HG03039 (cell line): ENCODE measurements at regions not wholly inside any gene's neighbourhood (a gene's known extent, or its start where the extent isn't known, plus 50 kb on each side); places are given as distances from the start of the nearest gene placed in this dataset.

Source experiments
- ATAC-seq: cut with Tn5 transposase; IDR thresholded peaks from one replicate; pipeline ENCODE4 v1.9.1; 2021; ENCODE audit warnings: mild to moderate bottlenecking, moderate library complexity; ENCODE audit not compliant: unreplicated experiment

DNA sequence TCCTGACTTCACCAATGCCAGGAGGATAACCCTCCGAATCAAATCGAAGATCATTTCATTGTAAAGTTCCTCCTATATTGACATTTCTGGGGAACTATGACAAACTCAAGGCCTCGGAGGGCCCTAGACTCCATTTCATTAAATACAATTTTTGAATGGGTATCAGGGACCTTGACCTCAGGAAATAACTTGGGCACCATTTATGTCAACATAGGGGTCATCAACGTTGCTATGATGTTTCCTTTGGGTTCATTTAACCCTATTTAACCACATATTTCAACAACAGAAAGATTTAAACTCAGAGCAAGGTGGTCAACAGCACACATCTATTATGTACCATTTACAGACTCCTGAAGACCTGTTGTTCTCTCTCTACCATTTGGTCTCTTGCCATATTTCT is 395.1 kb downstream of the TRIML1 start:
- ATAC-seq: no peak

DNA sequence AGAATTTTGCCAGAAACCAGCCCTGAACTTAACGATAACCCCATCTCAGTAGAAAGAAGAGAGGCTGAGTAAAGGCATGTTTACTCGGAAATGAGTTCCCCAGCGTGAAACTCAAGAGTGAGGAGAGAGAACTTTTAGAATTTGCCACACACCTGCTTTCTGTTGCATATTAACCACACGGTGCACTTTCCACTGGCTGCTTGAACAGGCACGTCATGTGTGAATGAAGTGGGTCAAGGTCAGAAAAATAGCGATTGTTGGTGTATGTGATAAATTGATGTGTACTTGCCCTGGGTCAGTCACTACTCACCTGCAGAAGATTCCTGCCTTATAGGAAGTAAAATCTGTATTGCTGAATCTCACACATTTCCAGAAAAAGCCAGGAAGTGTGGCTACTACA is 395.7 kb downstream of the TRIML1 start:
- ATAC-seq: no peak

- ATAC-seq: no peak
These were observed 397.6 kb downstream of the TRIML1 start for GRCh38 chr4:188536826-188537225.

DNA sequence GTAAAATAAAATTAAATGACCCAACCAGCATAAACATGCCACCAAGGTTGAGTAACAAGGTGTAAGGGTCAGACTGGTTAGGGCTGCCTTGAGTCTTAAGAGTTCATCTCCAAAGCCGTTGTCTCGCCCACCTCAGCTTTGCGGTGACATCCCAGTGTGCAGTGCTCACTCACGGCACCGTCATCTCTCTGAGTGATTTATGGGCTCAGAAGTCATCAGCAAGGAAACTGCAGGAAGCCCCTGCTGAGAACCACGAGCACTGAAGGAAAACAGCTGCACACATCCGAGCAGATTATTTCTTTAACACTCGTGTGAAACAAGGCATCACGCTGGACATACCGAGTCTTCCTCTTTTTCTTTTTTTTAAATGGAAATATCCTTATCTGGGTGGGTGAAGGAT is 411.1 kb downstream of the TRIML1 start:
- ATAC-seq: no peak

DNA sequence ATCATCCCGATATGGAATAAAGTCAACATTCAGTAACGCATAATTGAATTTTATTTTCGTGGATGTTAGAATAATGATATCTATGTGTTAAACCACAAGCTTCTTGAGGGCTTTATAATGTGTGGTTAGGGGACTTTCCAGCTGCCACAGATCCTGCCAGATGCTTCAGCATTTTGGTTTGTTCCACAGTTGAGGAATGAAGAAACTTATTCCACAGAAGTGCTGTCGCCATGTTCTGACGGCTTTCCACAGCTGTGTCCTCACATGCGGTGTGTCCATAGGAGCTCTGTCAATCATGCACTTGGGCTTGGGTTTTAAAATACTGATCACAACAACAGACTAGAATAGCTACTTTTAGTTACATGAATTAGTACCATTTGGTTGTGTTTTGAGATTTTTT is 411.9 kb downstream of the TRIML1 start:
- ATAC-seq: no peak

DNA sequence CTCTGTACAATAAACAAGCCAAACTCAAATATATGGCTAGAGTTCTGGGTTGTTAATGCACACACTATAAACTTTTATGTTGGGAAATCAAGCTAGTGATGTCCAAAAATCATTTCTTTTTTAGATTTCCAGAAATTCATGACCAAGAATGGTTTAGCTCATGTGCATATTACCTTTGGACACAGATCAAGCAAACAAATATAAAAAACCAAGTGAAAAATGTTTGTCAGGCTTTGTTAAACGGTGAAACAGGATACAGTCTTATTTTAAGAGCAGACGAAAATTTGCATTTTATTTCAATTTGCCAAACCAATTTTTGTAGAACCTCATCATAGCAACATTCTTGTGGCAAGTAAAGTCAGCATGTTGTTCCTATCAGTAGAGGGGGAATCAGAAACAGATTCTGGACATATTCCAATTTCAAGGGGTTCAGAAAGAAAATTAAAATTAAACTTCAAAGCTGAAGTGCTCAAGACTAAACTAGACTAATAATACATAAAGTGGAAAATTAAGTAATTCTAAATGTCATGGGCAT is 413.6 kb downstream of the TRIML1 start:
- no peak for ATAC-seq

- ATAC-seq: no peak
These were observed 415.2 kb downstream of the TRIML1 start for GRCh38 chr4:188554413-188554812.

GRCh38 chr4:188573104-188573503 is 433.9 kb downstream of the TRIML1 start:
- ATAC-seq: no peak

DNA sequence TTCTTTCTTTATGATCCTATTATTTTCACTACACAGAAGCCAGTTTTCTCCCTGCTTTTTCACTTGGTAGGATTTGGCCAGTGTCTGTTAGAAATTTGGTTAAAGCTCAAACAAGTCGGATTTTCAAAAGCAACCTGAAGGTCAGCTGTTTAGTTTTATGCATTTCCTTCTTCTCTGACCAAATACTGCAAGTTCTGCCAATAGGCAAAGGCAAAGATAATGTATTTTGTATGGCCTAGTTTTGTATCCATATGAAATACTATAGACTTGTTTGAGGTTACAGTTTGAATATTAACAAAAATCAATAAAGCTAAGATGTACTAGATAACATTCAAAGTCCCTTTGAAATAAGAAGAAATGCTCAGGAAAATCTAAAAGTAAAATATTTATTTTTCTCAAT is 439.4 kb downstream of the TRIML1 start:
- ATAC-seq: no peak

DNA sequence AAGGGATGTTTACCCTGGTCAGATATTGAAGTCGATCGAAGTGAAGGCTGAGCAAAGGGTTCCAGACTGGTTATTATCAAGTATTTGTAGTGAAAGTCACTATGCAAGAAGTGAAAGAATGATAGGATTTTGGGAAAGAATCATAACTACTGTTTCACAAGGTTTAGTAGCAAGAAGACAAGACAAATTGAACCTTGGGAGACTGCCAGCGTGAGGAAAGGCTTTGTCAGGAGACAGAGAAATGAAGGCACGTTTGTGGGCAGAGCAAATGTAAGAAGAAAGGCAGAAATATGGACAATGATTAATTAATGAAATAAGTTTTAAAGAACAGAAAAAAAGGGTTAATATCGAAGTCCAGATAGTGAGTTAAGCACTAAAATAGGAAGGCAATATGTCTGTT is 456.8 kb downstream of the TRIML1 start:
- no peak for ATAC-seq

DNA sequence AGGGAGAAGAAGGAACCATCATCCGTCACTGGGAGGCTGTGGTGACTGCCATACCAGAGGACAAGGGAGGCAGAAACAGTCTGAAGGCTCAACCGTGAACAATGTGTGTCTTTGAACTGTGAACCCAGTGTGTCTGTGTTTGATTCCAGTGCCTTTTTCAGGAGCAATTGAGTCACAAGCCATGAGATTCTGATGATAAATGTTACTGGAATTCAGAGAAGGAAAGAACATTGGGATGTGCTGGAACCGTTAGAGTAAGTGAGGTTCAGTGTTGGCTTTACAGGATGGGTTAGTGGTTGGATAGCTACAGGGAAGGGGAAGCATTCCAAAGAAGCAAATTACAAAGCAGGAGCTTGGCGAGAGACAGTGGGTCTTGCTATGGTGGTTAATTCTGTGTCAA is 464.4 kb downstream of the TRIML1 start:
- ATAC-seq: no peak

DNA sequence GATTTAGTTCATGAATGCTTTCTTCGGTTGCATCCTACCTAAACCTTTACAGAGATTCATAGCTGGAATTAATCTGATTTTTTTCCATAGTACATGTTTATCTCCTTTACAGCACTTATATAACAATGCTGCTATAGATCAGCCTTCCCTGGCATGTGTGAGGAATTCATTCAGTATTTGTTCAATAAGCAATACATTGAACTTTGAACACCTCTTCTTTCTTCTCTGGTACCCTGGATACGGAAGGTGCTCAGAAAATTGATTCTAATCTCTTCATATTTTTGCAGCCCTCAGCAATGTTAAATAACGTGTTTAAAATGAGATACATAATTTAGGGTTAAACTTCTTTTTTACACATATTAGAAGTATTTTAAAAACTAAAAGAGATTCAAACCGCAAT is 467.4 kb downstream of the TRIML1 start:
- no peak for ATAC-seq

DNA sequence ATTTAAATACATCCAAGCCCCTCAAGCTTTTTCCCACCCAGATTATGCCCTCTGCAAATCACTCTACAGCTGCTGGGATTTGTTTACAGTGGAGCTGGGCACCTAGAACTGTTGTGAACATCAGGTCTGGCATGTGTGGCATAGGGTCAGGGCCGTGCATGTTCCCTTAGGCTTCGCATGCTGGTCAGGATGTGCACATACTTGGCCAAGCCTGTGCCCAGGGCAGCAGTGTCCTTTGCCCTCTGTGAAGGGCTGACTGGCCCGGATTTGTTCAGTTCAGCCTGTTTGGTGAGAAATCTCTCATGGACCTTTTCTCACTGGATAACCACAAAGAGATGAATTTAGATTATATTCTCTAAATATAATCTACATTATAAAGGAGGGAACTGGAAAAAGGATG is 471.9 kb downstream of the TRIML1 start:
- no peak for ATAC-seq

GRCh38 chr4:188612659-188613058 is 473.4 kb downstream of the TRIML1 start:
- ATAC-seq: no peak

DNA sequence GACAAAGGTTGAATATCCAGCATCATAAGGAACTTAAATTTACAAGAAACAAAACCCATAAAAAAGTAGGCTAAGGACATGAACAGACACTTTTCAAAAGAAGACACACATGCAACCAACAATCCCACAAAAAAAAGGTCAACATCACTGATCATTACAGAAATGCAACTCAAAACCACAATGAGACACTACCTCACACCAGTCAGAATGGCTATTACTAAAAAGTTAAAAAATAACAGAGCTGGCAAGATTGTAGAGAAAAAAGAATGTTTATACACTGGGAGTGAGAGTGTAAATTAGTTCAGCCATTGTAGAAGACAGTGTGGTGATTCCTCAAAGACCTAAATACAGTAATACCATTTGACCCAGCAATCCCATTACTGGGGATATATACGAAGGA is 474.7 kb downstream of the TRIML1 start:
- no peak for ATAC-seq

- ATAC-seq: no peak
These were observed 480.4 kb downstream of the TRIML1 start for GRCh38 chr4:188619456-188620149.

GRCh38 chr4:188620608-188621007 is 481.4 kb downstream of the TRIML1 start:
- ATAC-seq: no peak

DNA sequence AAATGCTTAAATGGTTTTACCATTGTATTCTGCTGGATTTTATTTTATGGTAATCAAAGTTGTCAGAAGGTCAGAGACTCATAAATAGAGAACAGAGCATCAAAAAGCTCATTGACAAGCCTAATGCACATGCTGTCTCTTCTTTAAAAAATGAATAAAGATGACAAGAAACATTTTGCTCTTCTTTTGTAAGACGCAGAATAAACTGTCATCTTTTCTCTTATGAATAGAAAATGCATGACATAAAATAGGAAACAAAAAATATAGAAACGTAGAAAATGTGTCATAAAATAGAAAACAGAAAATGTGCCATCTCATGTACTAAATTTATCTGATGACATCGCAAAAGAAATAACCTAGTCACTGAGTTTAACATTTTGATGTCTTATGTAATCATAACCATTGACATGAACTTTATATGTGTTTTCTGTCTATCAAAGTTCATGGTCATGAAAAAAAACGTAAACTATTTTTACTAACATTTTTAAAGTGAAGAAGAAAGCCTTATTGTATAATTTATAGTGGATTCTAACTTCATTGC is 484.1 kb downstream of the TRIML1 start:
- no peak for ATAC-seq

- ATAC-seq: no peak
These were observed 485.1 kb downstream of the TRIML1 start for GRCh38 chr4:188624370-188624769.

- no peak for ATAC-seq
These were observed 488.7 kb downstream of the TRIML1 start for GRCh38 chr4:188627892-188628291.

DNA sequence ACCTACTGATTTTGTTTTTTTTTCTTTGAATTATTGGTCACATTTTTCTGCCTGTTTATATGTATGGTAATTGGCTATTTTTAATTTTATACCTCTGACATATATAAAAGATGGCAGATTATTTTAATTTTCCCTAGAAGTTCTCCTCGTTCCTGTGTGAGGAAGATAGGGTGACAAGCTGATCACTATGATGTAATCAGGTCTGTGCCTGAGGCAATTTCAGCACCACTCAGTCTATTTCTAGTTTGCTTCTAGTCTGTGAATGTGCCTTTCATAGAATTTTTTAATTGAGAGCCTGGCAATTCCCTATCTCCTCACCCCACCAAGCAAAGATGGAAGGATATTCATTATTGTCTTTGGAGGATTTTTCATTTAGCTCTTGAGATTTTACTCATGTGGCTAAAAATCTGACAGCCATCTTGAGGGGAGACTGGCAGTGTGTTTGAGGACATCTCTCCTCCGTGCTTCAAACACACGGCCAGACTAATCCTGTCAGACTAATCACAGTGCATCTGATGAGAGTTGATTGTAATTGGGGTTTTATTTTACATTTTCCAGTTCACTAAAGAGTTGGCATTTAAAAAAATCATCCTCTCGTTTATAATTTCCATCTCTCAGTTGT is 500.3 kb downstream of the TRIML1 start:
- ATAC-seq: no peak

GRCh38 chr4:188647820-188648370 is 508.7 kb downstream of the TRIML1 start:
- no peak for ATAC-seq
